ENCODE measurements at regions not wholly inside any gene's neighbourhood (a gene's known extent, or its start where the extent isn't known, plus 50 kb on each side); places are given as distances from the start of the nearest gene placed in this dataset.

- intact Hi-C loops (cut with DNase I), result no loop called here
- Histone ChIP-seq H3K9me3 (no peaks in the 10 kb centered on the region), H3K36me3 (no peaks in the 10 kb centered on the region), H3K27ac (no peak overlapping the region), H3K27me3 (no peaks in the 10 kb centered on the region), H3K4me3 (no peak overlapping the region), H3K4me1 (no peaks in the 10 kb centered on the region)
- 47 to 59% methylated on average over 2 of the region's 2 CpGs for WGBS, 2 donors
- no peak for TF ChIP-seq EP300 (IDR thresholded peaks at IDR 0.05)
- no peak for TF ChIP-seq POLR2AphosphoS5 (IDR thresholded peaks at IDR 0.05)
- TF ChIP-seq, protein P1, sequence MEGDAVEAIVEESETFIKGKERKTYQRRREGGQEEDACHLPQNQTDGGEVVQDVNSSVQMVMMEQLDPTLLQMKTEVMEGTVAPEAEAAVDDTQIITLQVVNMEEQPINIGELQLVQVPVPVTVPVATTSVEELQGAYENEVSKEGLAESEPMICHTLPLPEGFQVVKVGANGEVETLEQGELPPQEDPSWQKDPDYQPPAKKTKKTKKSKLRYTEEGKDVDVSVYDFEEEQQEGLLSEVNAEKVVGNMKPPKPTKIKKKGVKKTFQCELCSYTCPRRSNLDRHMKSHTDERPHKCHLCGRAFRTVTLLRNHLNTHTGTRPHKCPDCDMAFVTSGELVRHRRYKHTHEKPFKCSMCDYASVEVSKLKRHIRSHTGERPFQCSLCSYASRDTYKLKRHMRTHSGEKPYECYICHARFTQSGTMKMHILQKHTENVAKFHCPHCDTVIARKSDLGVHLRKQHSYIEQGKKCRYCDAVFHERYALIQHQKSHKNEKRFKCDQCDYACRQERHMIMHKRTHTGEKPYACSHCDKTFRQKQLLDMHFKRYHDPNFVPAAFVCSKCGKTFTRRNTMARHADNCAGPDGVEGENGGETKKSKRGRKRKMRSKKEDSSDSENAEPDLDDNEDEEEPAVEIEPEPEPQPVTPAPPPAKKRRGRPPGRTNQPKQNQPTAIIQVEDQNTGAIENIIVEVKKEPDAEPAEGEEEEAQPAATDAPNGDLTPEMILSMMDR (IDR thresholded peaks at IDR 0.05), result no peak
- TF ChIP-seq POLR2A (IDR thresholded peaks at IDR 0.05), result no peak
- no peak for DNase-seq
These were observed 747.2 kb upstream of the ACO1 start for GRCh38 chr9:31637265-31637664.

DNA sequence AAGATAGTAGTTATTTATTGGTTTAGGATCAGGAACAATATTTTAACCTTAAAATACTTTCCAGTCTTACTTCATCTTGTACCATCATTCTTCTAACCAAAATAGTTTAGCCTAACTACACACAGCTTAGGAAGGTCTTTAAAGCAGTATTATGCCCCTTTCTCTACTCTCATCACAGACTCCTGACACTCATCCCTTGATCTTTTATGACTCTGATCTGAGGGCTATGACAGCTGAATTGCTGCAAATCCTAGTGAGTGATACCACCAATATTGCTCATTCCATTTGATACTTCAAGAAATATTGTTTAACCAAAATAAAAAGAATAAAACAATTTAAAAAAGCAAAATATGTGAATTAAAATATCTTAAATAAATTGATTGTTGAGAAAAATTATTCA is 746.6 kb upstream of the ACO1 start:
- Histone ChIP-seq H3K27ac (no peak overlapping the region), H3K36me3 (no peaks in the 10 kb centered on the region), H3K4me3 (no peak overlapping the region), H3K4me1 (no peaks in the 10 kb centered on the region), H3K27me3 (no peaks in the 10 kb centered on the region), H3K9me3 (no peaks in the 10 kb centered on the region)
- no peak for DNase-seq
- TF ChIP-seq EP300 (IDR thresholded peaks at IDR 0.05) (no peak), POLR2A (IDR thresholded peaks at IDR 0.05) (no peak), POLR2AphosphoS5 (IDR thresholded peaks at IDR 0.05) (no peak)
- TF ChIP-seq, protein P1 (IDR thresholded peaks at IDR 0.05), result no peak
- intact Hi-C loops (cut with DNase I), result no loop called here

- Histone ChIP-seq H3K36me3 (no peaks in the 10 kb centered on the region), H3K4me3 (no peak overlapping the region), H3K9me3 (no peaks in the 10 kb centered on the region), H3K4me1 (no peaks in the 10 kb centered on the region), H3K27me3 (no peaks in the 10 kb centered on the region), H3K27ac (no peak overlapping the region)
- WGBS, 2 donors, result 89% methylated on average over 1 of the region's 1 CpG
- TF ChIP-seq POLR2A (IDR thresholded peaks at IDR 0.05) (no peak), EP300 (IDR thresholded peaks at IDR 0.05) (no peak), POLR2AphosphoS5 (IDR thresholded peaks at IDR 0.05) (no peak)
- TF ChIP-seq, protein P1 (IDR thresholded peaks at IDR 0.05), result no peak
- DNase-seq, result no peak
- intact Hi-C loops (cut with DNase I), result no loop called here
These were observed 745.0 kb upstream of the ACO1 start for GRCh38 chr9:31639451-31639850.

DNA sequence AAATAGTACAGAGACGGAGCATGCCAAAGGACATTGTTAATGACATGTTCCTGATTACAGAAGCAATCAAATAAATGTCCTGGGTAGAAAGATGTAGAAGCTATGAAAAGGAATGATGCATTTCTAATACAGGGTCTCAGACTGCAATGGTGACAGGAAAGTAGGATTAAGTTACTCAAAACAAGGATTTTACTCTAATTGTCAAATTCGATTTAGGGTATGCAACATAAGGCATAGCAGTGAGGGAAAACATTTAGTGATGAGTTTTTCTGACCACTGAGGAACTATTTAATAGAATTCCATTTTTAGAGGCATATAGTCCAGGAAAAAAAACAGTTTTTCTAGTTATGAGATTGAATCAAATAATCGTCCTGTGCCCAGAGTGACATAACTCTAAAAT is 715.1 kb upstream of the ACO1 start:
- peaks cover 0 to 2% (median 0%) of the 10 kb centered on the region in 4 donors for H3K9me3 ChIP-seq
- H3K27me3 ChIP-seq, result no peaks in the 10 kb centered on the region
- no peaks in the 10 kb centered on the region for H3K4me1 ChIP-seq
- no peak overlapping the region for H3K27ac ChIP-seq
- no peak for DNase-seq
- intact Hi-C loops (cut with DNase I), result no loop called here
- 61 to 71% methylated on average over 3 of the region's 3 CpGs for WGBS, 2 donors
- no peak for TF ChIP-seq POLR2A (IDR thresholded peaks at IDR 0.05)
- H3K36me3 ChIP-seq, result no peaks in the 10 kb centered on the region
- H3K4me3 ChIP-seq, result no peak overlapping the region

- H3K4me1 ChIP-seq, result no peaks in the 10 kb centered on the region
- H3K27me3 ChIP-seq, result no peaks in the 10 kb centered on the region
- peaks cover 0 to 2% (median 0%) of the 10 kb centered on the region in 4 donors for H3K9me3 ChIP-seq
- TF ChIP-seq, protein P1 (IDR thresholded peaks at IDR 0.05), result no peak
- no peak for TF ChIP-seq POLR2AphosphoS5 (IDR thresholded peaks at IDR 0.05)
- TF ChIP-seq EP300 (IDR thresholded peaks at IDR 0.05), result no peak
- no peak for TF ChIP-seq POLR2A (IDR thresholded peaks at IDR 0.05)
- no peaks in the 10 kb centered on the region for H3K36me3 ChIP-seq
- H3K4me3 ChIP-seq, result no peak overlapping the region
- intact Hi-C loops (cut with DNase I), result no loop called here
- 50 to 70% methylated on average over 3 of the region's 3 CpGs for WGBS, 2 donors
- no peak for DNase-seq
- no peak overlapping the region for H3K27ac ChIP-seq
These were observed 713.4 kb upstream of the ACO1 start for GRCh38 chr9:31671011-31671410.

Measured in sigmoid colon (tissue), 6 donors.